Superior temporal gyrus (tissue), 1 donor: ENCODE measurements at regions not wholly inside any gene's neighbourhood (a gene's known extent, or its start where the extent isn't known, plus 50 kb on each side); places are given as distances from the start of the nearest gene placed in this dataset.
"Not testable (repeated sequence)": the region's sequence is repeated elsewhere in the genome, so short reads cannot be mapped to it uniquely, and the experiment has no call there.

Experiments used
- DNase-seq: peaks from one replicate; pipeline ENCODE4 v3.0.0-alpha.2; 2016; ENCODE audit errors: extremely low spot score

GRCh38 chr10:50997461-50997860 lies 76.8 kb upstream of the PRKG1 start:
- DNase-seq: no peak

- DNase-seq: no peak
These were observed 75.1 kb upstream of the PRKG1 start for GRCh38 chr10:50999163-50999562.

DNA sequence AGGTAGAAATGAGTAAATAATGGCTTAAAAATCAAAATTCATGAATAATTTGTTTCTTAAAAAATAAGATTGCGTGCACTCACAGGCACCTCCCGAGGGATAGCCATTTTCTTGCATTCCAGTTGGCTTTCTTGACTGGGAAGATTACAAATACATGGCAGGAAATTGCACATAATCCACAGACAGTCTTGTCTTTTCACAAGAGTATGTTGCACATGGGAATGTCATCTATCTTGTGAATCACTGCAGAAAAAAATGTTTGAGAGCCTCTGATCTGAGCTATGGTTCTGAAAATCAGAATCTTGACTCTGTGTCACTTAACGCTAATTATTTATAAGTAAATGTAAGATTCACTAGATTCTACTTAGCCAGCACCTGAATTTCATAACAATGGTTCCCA lies 74.1 kb upstream of the PRKG1 start:
- DNase-seq: no peak

- DNase-seq: no peak
These were observed 73.3 kb upstream of the PRKG1 start for GRCh38 chr10:51000976-51001375.

DNA sequence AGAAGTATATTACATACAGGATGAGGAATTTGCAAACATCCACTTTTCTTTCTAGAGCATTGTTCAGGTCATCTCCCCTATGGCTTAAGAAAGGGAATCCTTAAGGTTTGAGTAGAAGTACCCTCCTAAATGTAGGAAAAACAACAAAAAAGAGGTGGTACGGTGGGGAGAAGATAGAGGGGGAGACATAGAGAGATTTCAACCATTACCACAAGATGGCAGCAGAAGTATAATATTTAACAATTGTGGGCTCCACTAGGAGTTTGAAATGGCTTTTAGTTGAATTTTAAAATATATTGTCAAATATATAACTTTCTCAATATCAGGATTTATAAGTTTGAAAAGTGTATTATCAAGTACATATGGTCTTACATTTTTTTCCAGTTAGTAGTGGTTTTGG lies 72.7 kb upstream of the PRKG1 start:
- peak; percentile 79 for DNase-seq

GRCh38 chr10:51002469-51002868 lies 71.8 kb upstream of the PRKG1 start:
- no peak for DNase-seq

DNA sequence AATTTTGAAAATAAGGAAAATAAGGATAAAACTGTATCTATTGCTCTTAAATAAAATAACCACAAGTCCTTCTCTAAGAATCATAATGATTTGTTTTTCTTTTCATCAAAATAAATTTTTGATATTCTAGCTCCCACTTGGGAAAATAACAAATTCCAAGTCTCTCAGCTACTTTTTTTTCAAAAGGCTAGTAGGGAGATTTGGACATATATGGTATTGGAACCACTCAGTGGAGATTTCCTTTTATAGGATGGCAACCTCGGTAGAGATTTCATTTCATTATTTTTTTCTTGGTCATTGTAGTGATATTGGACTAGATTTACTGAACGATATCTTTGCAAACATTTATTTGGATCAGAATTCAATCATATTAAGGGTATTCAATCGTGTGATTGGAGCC lies 69.5 kb upstream of the PRKG1 start:
- no peak for DNase-seq

DNA sequence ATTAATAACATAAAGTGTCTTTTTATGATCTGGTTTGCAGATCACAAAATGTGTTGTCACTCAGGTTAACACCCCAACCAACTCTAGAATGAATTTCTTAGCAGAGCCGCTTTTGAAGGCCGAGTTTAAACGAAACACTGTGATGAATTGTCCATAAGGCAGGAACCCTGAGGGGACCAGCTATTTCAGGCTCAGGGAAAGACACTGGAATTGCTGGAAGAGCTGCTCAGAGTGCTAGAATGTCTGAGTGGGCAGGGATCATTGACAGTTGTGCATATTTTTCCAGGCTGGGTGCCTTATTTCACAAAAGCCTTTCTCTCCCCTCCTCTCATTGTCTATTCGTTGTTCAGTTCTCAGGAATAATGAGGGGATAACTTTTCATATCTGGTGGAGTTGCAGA lies 68.7 kb upstream of the PRKG1 start:
- DNase-seq: no peak

DNA sequence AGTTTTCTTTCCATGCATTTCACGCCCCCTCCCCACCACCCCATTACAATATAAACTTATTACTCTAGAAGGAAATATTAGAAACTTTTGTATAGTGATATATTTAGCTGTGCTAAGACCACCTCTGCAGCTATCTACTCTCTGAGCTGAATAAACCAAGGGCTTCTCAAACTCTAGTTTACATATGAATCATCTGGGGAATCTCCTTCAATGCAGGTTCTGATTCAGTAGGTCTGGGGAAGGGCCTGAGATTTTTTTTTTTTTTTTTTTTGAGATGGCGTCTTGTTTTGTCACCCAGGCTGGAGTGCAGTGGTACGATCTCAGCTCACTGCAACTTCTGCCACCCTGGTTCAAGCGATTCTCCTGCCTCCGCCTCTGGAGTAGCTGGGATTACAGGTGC lies 67.6 kb upstream of the PRKG1 start:
- DNase-seq: no peak

DNA sequence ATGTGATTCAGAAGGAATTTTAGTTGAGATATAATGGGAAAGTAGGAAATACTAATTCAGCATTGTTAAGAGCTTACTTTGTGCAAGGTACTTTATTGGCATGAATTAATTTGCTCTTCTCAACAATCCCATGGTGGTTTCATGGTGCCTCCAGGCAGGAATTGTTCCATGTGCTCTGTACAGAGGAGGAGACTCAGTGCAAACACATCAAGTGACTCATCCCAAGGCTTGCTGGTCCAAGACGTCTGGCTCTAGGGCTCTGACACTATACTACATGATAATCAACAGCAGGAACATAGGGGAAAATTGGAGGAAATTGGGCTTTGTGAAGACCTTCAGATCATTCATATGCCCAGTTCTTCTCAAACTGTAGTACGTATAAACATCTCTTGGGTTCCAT lies 66.5 kb upstream of the PRKG1 start:
- DNase-seq: no peak

DNA sequence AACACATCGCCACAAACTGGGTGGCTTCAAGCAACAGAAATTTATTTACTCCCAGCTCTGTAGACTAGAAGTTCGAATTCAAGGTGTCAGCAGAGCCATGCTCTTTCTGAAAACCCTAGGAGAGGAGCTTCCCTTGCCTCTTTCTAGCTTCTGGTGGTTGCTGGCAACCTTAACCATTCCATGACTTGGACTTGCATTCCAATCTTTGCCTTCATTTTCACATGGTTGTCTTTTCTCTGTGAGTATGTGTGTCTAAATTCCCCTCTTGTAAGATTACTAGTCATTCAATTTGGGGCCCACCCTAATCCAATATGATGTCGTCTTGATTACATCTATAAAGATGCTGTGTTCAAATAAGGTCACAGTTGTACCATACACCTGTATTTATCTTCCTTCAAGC lies 65.9 kb upstream of the PRKG1 start:
- DNase-seq: no peak

DNA sequence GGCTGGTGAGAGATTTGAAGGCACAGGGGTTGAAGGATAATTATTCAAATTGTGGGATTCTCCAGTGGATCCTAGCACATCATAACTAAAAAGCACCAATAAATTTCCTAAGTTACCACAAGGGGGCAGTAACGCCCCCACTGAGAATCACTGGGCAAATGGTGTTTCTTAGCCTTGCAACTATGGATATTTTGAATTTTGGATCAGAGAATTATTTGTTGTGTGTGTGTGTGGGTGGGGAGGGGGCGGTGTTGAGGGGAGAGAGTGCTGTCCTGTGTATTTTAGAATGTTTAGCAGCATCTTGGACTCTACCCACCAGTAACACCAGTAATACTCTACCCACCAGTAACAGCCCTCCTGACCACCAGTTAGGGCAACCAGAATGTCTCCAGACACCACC lies 63.3 kb upstream of the PRKG1 start:
- peak; percentile 81 for DNase-seq

DNA sequence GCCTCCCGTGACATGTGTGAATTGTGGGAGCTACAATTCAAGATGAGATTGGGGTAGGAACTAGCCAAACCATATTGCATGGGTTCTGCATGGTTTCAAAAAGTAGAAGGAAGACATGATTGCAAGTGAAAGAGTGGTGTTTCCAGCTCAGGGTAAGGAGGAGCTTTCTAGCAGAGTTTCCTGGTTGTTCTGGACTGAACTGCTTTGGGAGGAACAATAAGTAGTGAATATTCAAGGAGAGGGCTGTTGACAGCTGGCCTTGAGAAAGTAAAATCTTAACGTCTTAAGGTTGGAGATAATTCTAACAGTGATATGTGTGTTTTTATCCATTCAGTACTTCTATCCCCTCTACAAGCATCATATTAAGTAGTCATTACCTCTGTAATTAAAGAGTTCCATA lies 62.2 kb upstream of the PRKG1 start:
- DNase-seq: no peak

DNA sequence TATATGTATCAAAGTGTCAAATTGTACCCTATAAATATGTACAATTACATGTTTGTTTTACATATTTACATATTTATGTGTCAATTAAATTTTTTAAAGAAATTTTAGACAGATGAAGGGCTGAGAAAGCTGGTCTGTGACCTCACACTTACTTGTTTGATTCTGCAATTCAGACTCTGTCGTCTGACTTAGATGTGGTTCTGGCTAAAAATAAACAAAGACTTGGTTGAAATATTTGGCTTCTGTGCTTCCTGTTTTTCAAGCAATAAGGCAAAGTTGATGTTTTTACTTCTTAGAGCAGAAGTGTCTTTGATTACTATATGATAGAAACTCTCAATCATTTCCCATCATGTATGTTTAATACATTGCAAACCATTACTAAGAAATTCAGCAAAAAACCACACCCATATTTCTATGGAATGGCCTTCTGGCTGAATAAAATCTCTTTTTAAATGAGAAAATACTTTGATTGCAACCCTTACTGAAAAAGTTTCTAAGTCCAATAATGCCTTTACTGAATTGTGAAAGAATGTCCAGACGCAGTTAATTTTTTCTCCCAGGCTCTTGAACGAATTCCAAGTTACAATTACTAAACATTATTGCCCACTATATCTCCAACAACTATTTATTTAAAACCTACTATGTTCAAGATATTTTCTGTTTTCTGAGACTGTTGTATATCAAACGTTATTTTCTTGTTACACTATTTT lies 59.5 kb upstream of the PRKG1 start:
- no peak for DNase-seq

DNA sequence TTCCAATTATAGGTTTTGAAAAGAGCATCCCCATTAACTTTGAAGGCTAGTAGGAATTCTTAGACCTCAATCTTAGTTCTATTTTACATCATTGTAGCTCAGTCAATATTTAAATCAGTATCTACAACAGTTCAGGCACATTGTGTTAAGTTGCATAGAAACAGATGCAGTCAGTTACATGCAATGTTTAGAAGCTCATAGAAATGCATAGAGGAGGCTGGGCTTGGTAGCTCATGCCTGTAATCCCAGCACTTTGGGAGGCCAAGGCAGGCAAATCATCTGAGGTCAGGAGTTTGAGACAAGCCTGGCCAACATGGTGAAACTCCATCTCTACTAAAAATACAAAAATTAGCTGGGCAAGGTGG lies 58.9 kb upstream of the PRKG1 start:
- not testable (repeated sequence) for DNase-seq

- no peak for DNase-seq
These were observed 54.1 kb upstream of the PRKG1 start for GRCh38 chr10:51020200-51020599.

DNA sequence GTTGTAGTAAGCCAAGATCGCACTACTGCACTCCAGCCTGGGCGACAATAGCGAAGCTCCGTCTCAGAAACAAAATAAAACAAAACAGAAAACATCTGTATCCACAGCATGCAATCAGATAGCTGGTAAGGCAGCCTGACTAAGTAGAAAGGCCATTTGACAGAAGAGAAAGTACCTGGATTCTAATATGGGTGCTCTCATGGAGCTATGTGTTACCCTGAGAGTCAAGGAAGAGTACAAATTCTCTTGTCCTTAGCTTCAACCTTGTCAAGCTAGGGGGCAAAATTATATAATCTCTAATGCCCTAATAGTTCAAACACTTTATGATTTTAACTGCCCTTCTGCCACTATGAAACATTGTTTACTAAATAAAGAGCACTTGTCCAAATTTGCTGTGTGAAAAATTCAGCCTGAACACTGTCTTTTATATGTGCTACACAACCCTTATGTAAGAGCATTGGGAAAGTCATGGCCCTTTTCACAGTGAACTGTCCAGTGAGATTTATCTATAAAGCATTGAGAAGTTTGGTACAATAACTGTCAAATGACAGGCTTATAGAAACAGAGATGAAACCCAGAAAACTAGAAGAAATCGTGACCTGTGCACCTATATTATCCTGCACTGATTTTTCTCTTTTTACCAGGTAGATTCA lies 51.2 kb upstream of the PRKG1 start:
- DNase-seq: no peak

- DNase-seq: no peak
These were observed 50.7 kb upstream of the PRKG1 start for GRCh38 chr10:51023636-51024035.
